Astrocyte of the cerebellum (primary cell): ENCODE measurements at regions not wholly inside any gene's neighbourhood (a gene's known extent, or its start where the extent isn't known, plus 50 kb on each side); places are given as distances from the start of the nearest gene placed in this dataset.

ENCODE experiments used
- DNase-seq: peaks from one replicate; pipeline ENCODE4 v3.0.0-alpha.2; 2011; ENCODE audit warnings: low read depth
- H3K4me3 ChIP-seq: 2 replicates; pipeline ENCODE4 v1.5.1; 2011; ENCODE audit warnings: mild to moderate bottlenecking, low read depth, low read length, moderate library complexity
- in situ Hi-C: cut with HindIII; loops from 2 replicates; pipeline ENCODE4 v1.10.0; 2017; ENCODE audit warnings: low sequenced_read_pairs
- TF ChIP-seq, protein P1 (sequence below): IDR thresholded peaks from 2 replicates; pipeline ENCODE4 v1.5.1; 2012; ENCODE audit warnings: low read length, low read depth, moderate library complexity, mild to moderate bottlenecking; ENCODE audit errors: missing control alignments

GRCh38 chr16:72389791-72390190 lies 217.8 kb upstream of the PMFBP1 start:
- DNase-seq, result no peak
- TF ChIP-seq, protein P1, sequence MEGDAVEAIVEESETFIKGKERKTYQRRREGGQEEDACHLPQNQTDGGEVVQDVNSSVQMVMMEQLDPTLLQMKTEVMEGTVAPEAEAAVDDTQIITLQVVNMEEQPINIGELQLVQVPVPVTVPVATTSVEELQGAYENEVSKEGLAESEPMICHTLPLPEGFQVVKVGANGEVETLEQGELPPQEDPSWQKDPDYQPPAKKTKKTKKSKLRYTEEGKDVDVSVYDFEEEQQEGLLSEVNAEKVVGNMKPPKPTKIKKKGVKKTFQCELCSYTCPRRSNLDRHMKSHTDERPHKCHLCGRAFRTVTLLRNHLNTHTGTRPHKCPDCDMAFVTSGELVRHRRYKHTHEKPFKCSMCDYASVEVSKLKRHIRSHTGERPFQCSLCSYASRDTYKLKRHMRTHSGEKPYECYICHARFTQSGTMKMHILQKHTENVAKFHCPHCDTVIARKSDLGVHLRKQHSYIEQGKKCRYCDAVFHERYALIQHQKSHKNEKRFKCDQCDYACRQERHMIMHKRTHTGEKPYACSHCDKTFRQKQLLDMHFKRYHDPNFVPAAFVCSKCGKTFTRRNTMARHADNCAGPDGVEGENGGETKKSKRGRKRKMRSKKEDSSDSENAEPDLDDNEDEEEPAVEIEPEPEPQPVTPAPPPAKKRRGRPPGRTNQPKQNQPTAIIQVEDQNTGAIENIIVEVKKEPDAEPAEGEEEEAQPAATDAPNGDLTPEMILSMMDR, result no peak
- in situ Hi-C loops, result no loop called here
- no peak overlapping the region for H3K4me3 ChIP-seq

GRCh38 chr16:72388007-72388406 lies 216.1 kb upstream of the PMFBP1 start:
- TF ChIP-seq, protein P1, result no peak
- DNase-seq, result no peak
- in situ Hi-C loops, result no loop called here
- no peak overlapping the region for H3K4me3 ChIP-seq

DNA sequence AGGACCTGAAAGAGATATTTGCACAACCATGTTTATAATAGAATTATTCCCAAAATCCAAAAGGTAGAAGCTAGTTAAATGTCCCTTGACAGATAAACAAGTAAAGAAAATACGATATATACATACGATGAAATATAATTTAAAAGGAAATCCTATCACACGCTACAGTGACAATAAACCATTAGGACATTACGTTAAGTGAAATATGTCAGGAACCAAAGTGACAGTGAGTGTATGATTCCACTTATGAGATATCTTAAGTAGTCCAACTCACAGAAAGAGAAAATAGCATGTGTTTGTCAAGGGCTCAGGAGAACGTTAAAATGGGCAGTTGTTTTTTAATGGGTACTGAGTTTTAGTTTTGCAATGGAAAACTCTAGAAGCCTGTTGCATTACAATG lies 212.7 kb upstream of the PMFBP1 start:
- DNase-seq, result no peak
- H3K4me3 ChIP-seq, result no peak overlapping the region
- TF ChIP-seq, protein P1, result no peak
- in situ Hi-C loops, result no loop called here

GRCh38 chr16:72380283-72380682 lies 208.3 kb upstream of the PMFBP1 start:
- no peak overlapping the region for H3K4me3 ChIP-seq
- in situ Hi-C loops, result no loop called here
- no peak for DNase-seq
- TF ChIP-seq, protein P1, result no peak

DNA sequence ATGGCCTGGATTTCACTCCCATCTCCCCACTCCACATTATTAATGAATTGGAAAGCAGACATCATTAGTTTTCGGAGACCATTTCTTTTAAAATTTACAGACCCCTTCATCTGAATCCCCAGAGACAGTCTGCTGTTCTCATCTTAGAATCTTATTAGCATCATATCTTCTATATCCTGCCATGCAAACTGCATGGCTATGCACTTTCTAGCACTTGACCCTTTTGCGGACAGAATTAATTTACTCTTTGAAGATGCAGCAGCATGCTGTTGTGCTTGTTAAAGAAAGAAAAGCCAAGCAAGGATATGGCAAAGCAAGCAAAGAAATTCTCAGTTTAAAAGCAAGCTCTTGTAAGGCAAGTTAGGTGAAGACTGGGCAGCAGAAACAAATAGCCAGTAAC lies 201.2 kb upstream of the PMFBP1 start:
- H3K4me3 ChIP-seq, result no peak overlapping the region
- in situ Hi-C loops, result no loop called here
- TF ChIP-seq, protein P1, result no peak
- DNase-seq, result no peak

GRCh38 chr16:72372087-72373045 lies 200.4 kb upstream of the PMFBP1 start:
- H3K4me3 ChIP-seq, result no peak overlapping the region
- TF ChIP-seq, protein P1, result no peak
- no peak for DNase-seq
- in situ Hi-C loops, result no loop called here
